Mesothelial cell of epicardium (in vitro differentiated cells): ENCODE measurements at regions not wholly inside any gene's neighbourhood (a gene's known extent, or its start where the extent isn't known, plus 50 kb on each side); places are given as distances from the start of the nearest gene placed in this dataset.
A peak's percentile ranks its signal among the peaks of the same experiment; 100 is the strongest.

Experiments used
- DNase-seq, 2 experiments: peaks; one replicate each; pipeline ENCODE4 v3.0.0; 2021; ENCODE audit warnings: low spot score in 2 of 2; ENCODE audit not compliant: unreplicated experiment in 2 of 2
- H3K27ac Mint-ChIP-seq: 2 replicates; pipeline ENCODE4 v1.8.0; 2021; ENCODE audit warnings: mixed read lengths
- H3K27me3 Mint-ChIP-seq: 2 replicates; pipeline ENCODE4 v1.8.0; 2021; ENCODE audit warnings: low read depth, mixed read lengths
- H3K36me3 Mint-ChIP-seq: 2 replicates; pipeline ENCODE4 v1.8.0; 2021; ENCODE audit warnings: mixed read lengths
- H3K4me1 Mint-ChIP-seq: 2 replicates; pipeline ENCODE4 v1.8.0; 2021; ENCODE audit warnings: mixed read lengths
- H3K4me3 Mint-ChIP-seq: 2 replicates; pipeline ENCODE4 v1.8.0; 2021; ENCODE audit warnings: mild to moderate bottlenecking, moderate library complexity, mixed read lengths
- H3K9me3 Mint-ChIP-seq: 2 replicates; pipeline ENCODE4 v1.8.0; 2021; ENCODE audit warnings: mixed read lengths
- TF ChIP-seq, protein P1 (sequence below): fragments of 200-600 bp; sonication (generic); IDR thresholded peaks from one replicate; pipeline ENCODE4 v1.5.0; 2021; ENCODE audit warnings: antibody characterized with exemption; ENCODE audit not compliant: unreplicated experiment

DNA sequence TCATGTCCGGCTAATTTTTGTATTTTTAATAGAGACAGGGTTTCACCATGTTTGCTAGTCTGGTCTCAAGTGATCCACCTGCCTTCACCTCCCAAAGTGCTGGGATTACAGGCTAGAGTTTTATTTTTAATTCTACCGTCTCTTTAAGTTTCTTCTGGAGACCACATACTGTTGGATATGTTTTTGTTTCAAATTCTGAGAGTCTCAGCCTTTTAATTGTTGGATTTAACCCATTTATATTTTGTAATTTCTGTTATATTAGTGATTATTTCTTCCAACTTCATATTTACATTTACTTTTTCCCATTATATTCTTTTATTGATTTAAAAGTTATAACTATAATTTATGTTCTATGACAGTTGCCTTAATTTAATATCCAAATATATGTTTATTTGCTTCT lies 139.4 kb downstream of the BMS1 start:
- H3K9me3 Mint-ChIP-seq = peaks cover 33% of the 10 kb centered on the region
- H3K27ac Mint-ChIP-seq = no peak overlapping the region
- H3K36me3 Mint-ChIP-seq = no peaks in the 10 kb centered on the region
- peaks cover 18% of the 10 kb centered on the region for H3K27me3 Mint-ChIP-seq
- TF ChIP-seq, protein P1, sequence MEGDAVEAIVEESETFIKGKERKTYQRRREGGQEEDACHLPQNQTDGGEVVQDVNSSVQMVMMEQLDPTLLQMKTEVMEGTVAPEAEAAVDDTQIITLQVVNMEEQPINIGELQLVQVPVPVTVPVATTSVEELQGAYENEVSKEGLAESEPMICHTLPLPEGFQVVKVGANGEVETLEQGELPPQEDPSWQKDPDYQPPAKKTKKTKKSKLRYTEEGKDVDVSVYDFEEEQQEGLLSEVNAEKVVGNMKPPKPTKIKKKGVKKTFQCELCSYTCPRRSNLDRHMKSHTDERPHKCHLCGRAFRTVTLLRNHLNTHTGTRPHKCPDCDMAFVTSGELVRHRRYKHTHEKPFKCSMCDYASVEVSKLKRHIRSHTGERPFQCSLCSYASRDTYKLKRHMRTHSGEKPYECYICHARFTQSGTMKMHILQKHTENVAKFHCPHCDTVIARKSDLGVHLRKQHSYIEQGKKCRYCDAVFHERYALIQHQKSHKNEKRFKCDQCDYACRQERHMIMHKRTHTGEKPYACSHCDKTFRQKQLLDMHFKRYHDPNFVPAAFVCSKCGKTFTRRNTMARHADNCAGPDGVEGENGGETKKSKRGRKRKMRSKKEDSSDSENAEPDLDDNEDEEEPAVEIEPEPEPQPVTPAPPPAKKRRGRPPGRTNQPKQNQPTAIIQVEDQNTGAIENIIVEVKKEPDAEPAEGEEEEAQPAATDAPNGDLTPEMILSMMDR = no peak
- H3K4me3 Mint-ChIP-seq = no peak overlapping the region
- DNase-seq = no peak
- peaks cover 2% of the 10 kb centered on the region for H3K4me1 Mint-ChIP-seq

DNA sequence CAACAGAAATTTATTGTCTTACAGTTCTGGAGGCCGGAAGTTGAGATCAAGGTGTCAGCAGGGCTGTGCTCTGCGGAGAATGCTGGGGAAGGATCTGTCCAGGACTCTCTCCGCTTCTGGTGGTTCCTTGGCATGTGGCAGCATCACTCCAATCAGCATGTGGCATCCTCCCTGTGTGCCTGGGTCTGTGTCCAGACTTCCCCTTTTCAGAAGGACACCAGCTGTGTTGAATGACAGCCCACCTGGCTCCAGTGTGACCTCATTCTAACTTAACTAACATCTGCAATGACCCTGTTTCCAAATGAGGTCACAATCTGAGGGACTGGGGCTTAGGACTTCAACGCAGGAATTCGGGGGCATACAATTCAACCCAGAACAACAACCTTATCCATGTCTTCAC lies 141.9 kb downstream of the BMS1 start:
- Mint-ChIP-seq H3K4me1 (peaks cover 8% of the 10 kb centered on the region), H3K27ac (no peak overlapping the region), H3K27me3 (peaks cover 44% of the 10 kb centered on the region), H3K9me3 (peaks cover 12% of the 10 kb centered on the region), H3K36me3 (no peaks in the 10 kb centered on the region), H3K4me3 (no peak overlapping the region)
- TF ChIP-seq, protein P1 = no peak
- DNase-seq = no peak

DNA sequence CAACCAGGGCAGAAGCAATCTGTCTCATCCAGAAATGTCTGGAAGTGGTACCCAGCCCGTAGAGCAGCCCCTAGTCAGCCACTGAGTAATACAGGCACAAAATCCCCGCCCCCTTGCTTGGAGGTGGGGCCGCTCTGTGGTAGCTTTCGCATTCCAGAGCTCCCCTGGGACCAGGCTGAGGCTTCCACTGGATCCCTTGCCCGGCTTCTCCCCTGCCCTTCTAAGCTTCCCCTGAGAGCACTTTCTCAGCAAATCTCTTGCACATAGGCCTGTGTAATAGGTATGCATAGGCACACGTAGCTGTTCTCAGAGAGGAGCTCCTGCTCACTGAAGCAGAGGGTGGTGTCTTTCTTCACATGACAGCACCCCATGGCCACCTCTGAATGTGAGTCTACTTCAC lies 144.2 kb downstream of the BMS1 start:
- TF ChIP-seq, protein P1 = no peak
- DNase-seq = no peak
- peaks cover 64% of the 10 kb centered on the region for H3K27me3 Mint-ChIP-seq
- no peak overlapping the region for H3K4me3 Mint-ChIP-seq
- H3K9me3 Mint-ChIP-seq = peaks cover 9% of the 10 kb centered on the region
- peaks cover 8% of the 10 kb centered on the region for H3K4me1 Mint-ChIP-seq
- H3K36me3 Mint-ChIP-seq = no peaks in the 10 kb centered on the region
- H3K27ac Mint-ChIP-seq = peak overlapping the region; percentile 27

DNA sequence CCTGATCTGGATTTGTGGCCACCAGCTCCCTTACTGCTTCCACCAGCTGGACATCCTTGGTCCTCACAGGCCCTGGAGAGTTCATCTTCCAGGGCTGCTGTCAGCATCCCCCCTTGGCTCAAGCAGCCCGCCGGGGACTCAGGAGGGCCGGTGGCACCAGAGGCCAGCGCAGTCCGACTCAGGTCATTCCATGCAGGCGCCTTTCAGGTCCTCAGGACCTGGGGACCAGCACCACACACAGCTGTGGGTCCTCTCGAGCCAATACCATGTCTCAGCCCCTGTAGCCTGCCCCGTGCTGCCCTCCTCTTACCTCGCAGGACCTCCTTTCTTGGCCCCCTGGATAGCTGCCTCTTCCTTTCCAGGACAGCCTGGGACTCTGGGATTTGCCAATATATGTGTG lies 145.5 kb downstream of the BMS1 start:
- H3K4me3 Mint-ChIP-seq = no peak overlapping the region
- no peak for DNase-seq
- no peak overlapping the region for H3K27ac Mint-ChIP-seq
- H3K27me3 Mint-ChIP-seq = peaks cover 72% of the 10 kb centered on the region
- H3K9me3 Mint-ChIP-seq = peaks cover 2% of the 10 kb centered on the region
- no peaks in the 10 kb centered on the region for H3K36me3 Mint-ChIP-seq
- TF ChIP-seq, protein P1 = no peak
- H3K4me1 Mint-ChIP-seq = peaks cover 12% of the 10 kb centered on the region

DNA sequence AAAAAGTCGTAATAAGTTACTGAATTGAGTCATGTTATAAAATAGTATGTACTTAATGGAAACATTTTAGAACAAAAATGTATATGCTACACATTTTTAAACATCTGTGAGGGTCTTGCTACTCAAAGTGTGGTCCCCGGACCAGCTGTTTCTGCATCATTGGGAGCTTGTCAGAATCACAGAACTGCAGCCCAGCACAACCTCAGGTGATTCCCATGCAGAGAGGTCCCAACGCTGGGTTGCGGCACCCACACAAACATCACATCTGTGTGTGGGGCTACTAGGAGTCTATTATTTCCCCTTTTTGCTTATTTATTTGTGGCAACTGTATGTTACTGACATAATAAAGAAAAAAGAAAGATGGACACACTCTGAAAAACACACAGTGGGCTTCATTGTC lies 146.6 kb downstream of the BMS1 start:
- H3K27me3 Mint-ChIP-seq = peaks cover 79% of the 10 kb centered on the region
- no peaks in the 10 kb centered on the region for H3K36me3 Mint-ChIP-seq
- TF ChIP-seq, protein P1 = no peak
- H3K4me3 Mint-ChIP-seq = no peak overlapping the region
- H3K27ac Mint-ChIP-seq = no peak overlapping the region
- DNase-seq = no peak
- no peaks in the 10 kb centered on the region for H3K9me3 Mint-ChIP-seq
- H3K4me1 Mint-ChIP-seq = peaks cover 19% of the 10 kb centered on the region

DNA sequence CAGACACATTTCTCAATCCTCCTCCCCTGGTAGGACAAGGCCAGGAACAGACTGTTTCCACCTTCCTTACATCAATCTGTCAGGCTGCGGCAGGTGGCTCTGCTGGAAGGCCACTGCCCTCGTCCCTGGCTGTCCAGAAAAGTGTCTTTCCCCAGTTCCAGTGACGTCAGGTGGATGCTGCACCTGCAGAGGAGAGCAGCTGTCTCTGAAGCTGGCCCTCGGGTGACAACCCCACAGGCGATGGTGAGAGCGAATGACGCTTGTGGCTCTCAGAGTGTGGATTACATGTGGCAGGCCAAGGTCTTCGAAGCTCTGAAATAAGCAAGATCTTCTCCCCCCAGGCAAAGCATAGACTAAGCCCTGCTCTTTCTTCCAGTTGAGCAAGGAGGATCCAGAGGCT lies 146.9 kb upstream of the RET start:
- no peak overlapping the region for H3K27ac Mint-ChIP-seq
- peaks cover 87% of the 10 kb centered on the region for H3K27me3 Mint-ChIP-seq
- no peak overlapping the region for H3K4me3 Mint-ChIP-seq
- peaks cover 20% of the 10 kb centered on the region for H3K4me1 Mint-ChIP-seq
- no peaks in the 10 kb centered on the region for H3K9me3 Mint-ChIP-seq
- DNase-seq = no peak
- no peaks in the 10 kb centered on the region for H3K36me3 Mint-ChIP-seq
- TF ChIP-seq, protein P1 = no peak
